ENCODE measurements at regions not wholly inside any gene's neighbourhood (a gene's known extent, or its start where the extent isn't known, plus 50 kb on each side); places are given as distances from the start of the nearest gene placed in this dataset.

DNA sequence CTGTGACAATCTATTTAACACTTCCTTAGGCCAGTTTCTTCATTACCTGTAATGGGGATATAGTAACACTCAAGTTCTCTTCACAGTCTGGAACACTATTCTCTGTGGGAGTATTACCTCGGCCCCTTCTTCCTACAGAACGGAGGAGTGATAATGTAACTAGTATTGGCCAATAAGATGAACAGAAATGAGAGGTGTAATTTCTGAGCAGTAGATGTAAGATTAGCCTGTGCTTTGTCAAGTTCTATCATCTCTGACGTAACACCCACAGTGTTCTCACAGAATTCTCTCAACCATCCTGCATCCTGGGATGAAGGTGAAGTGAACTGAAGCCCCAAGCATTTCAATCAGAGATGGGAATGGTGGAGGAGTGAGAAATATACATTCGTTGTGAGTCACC, 65.2 kb upstream of the TOP3B start:
- TF ChIP-seq, protein P1, sequence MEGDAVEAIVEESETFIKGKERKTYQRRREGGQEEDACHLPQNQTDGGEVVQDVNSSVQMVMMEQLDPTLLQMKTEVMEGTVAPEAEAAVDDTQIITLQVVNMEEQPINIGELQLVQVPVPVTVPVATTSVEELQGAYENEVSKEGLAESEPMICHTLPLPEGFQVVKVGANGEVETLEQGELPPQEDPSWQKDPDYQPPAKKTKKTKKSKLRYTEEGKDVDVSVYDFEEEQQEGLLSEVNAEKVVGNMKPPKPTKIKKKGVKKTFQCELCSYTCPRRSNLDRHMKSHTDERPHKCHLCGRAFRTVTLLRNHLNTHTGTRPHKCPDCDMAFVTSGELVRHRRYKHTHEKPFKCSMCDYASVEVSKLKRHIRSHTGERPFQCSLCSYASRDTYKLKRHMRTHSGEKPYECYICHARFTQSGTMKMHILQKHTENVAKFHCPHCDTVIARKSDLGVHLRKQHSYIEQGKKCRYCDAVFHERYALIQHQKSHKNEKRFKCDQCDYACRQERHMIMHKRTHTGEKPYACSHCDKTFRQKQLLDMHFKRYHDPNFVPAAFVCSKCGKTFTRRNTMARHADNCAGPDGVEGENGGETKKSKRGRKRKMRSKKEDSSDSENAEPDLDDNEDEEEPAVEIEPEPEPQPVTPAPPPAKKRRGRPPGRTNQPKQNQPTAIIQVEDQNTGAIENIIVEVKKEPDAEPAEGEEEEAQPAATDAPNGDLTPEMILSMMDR (IDR thresholded peaks at IDR 0.05): no peak
- no peak for TF ChIP-seq POLR2A (IDR thresholded peaks at IDR 0.05)

All from testis (tissue), 2 donors.